Mesothelial cell of epicardium (in vitro differentiated cells): ENCODE measurements at regions not wholly inside any gene's neighbourhood (a gene's known extent, or its start where the extent isn't known, plus 50 kb on each side); places are given as distances from the start of the nearest gene placed in this dataset.

Source experiments
- DNase-seq, 2 experiments: peaks; one replicate each; pipeline ENCODE4 v3.0.0; 2021; ENCODE audit warnings: low spot score in 2 of 2; ENCODE audit not compliant: unreplicated experiment in 2 of 2
- H3K27ac Mint-ChIP-seq: 2 replicates; pipeline ENCODE4 v1.8.0; 2021; ENCODE audit warnings: mixed read lengths
- H3K27me3 Mint-ChIP-seq: 2 replicates; pipeline ENCODE4 v1.8.0; 2021; ENCODE audit warnings: low read depth, mixed read lengths
- H3K36me3 Mint-ChIP-seq: 2 replicates; pipeline ENCODE4 v1.8.0; 2021; ENCODE audit warnings: mixed read lengths
- H3K4me1 Mint-ChIP-seq: 2 replicates; pipeline ENCODE4 v1.8.0; 2021; ENCODE audit warnings: mixed read lengths
- H3K4me3 Mint-ChIP-seq: 2 replicates; pipeline ENCODE4 v1.8.0; 2021; ENCODE audit warnings: mild to moderate bottlenecking, moderate library complexity, mixed read lengths
- H3K9me3 Mint-ChIP-seq: 2 replicates; pipeline ENCODE4 v1.8.0; 2021; ENCODE audit warnings: mixed read lengths
- TF ChIP-seq, protein P1 (sequence below): fragments of 200-600 bp; sonication (generic); IDR thresholded peaks from one replicate; pipeline ENCODE4 v1.5.0; 2021; ENCODE audit warnings: antibody characterized with exemption; ENCODE audit not compliant: unreplicated experiment

DNA sequence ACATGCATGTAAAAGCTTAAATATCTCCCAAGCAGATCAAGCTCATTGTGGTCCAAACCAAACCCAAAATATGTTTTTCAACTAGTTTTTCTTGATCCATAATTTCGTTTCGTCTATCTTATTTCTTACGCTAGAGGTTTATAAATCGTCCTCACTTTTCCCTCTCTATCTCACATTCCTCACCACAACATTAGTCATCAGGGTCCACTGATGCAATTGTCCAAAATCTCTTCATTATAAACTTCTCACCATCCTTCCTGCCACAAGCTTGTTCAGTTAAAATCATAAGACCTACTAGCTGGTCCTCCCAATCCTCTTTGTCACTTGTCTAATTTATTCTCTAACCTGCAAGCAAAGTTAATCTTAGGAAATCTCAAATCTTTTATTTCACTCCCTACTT, 173.0 kb upstream of the PALMD start:
- no peak for DNase-seq
- H3K36me3 Mint-ChIP-seq = no peaks in the 10 kb centered on the region
- no peaks in the 10 kb centered on the region for H3K27me3 Mint-ChIP-seq
- no peak overlapping the region for H3K27ac Mint-ChIP-seq
- no peaks in the 10 kb centered on the region for H3K9me3 Mint-ChIP-seq
- H3K4me3 Mint-ChIP-seq = no peak overlapping the region
- TF ChIP-seq, protein P1, sequence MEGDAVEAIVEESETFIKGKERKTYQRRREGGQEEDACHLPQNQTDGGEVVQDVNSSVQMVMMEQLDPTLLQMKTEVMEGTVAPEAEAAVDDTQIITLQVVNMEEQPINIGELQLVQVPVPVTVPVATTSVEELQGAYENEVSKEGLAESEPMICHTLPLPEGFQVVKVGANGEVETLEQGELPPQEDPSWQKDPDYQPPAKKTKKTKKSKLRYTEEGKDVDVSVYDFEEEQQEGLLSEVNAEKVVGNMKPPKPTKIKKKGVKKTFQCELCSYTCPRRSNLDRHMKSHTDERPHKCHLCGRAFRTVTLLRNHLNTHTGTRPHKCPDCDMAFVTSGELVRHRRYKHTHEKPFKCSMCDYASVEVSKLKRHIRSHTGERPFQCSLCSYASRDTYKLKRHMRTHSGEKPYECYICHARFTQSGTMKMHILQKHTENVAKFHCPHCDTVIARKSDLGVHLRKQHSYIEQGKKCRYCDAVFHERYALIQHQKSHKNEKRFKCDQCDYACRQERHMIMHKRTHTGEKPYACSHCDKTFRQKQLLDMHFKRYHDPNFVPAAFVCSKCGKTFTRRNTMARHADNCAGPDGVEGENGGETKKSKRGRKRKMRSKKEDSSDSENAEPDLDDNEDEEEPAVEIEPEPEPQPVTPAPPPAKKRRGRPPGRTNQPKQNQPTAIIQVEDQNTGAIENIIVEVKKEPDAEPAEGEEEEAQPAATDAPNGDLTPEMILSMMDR = no peak
- peaks cover 7% of the 10 kb centered on the region for H3K4me1 Mint-ChIP-seq

DNA sequence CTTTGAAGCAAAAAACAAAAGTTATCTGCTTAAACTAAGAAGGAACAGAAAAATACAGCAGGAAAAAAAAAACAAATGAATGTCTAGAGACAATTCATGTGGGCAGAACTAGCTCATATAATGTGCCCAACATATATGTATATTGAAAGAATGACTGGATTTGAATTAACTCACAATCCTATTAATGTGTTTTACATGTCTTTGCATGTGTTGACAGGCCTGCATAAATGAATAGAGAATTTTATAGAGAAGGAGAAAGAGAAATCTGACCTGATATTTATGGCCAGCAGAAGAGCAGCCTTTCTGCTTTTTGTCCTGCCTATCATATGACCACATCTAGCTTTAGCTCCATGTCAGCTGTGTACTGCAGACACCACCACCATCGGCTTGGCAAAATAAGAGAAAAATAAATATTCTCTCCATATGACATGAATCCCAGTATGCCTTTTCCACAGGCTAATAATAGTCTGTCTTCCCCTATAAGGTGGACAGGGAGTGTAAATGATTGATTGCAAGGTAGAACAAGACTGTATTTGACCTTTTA, 171.5 kb upstream of the PALMD start:
- Mint-ChIP-seq H3K4me3 (no peak overlapping the region), H3K9me3 (peaks cover 9% of the 10 kb centered on the region), H3K4me1 (peaks cover 7% of the 10 kb centered on the region), H3K36me3 (no peaks in the 10 kb centered on the region), H3K27ac (no peak overlapping the region), H3K27me3 (no peaks in the 10 kb centered on the region)
- TF ChIP-seq, protein P1 = no peak
- DNase-seq = no peak

DNA sequence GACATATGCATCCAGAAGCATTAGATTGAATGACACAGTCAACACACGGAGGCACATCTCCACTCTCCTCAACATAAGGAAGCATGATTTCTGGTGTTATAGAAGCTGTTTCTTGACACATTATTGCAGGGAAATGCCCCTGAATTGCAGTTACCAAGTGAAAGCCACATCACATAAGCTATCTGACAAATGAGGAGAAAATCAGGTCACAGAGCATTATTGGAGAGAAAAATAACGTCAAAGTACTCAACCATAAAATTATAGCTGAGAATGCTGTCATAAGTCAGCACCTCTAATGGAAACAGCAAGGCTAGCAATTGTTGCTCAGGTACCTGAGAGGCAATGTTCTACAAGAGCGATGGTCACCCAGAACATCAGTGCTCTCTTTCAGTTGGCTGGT, 169.9 kb upstream of the PALMD start:
- Mint-ChIP-seq H3K27ac (no peak overlapping the region), H3K4me3 (no peak overlapping the region), H3K9me3 (peaks cover 9% of the 10 kb centered on the region), H3K4me1 (peaks cover 3% of the 10 kb centered on the region), H3K36me3 (no peaks in the 10 kb centered on the region), H3K27me3 (no peaks in the 10 kb centered on the region)
- DNase-seq = no peak
- TF ChIP-seq, protein P1 = no peak

DNA sequence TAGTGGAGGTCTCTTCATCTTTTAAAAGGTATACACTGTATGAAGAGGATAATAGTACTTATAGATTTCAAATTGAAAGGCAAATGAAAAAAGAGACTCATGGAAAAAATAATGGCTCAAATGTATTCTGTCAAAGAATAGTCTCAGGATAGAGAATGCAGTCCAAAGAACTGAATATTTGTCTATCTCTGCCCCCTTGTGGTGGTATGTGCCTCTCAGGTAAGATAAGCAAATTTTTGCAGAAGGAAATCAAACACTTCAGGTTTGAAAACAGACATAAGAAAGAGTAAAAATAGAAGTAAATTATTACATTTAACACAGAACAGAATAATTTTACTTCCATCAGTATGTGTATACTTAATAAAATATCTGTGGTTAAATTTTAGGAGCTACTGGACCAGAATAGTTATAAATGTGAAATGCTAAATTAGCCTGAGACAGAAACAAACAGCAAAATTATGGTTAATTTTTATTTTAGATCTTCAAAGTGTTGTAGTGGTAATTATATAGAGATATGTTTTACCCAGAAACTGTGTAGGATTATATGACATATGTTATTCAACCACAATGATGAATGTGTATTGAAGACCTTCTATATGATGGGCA, 164.4 kb upstream of the PALMD start:
- no peak overlapping the region for H3K4me3 Mint-ChIP-seq
- no peaks in the 10 kb centered on the region for H3K4me1 Mint-ChIP-seq
- no peaks in the 10 kb centered on the region for H3K36me3 Mint-ChIP-seq
- peaks cover 9% of the 10 kb centered on the region for H3K9me3 Mint-ChIP-seq
- no peak overlapping the region for H3K27ac Mint-ChIP-seq
- TF ChIP-seq, protein P1 = peak; percentile 85
- no peaks in the 10 kb centered on the region for H3K27me3 Mint-ChIP-seq
- peak in 1 of 2 experiments; percentile 41 for DNase-seq

DNA sequence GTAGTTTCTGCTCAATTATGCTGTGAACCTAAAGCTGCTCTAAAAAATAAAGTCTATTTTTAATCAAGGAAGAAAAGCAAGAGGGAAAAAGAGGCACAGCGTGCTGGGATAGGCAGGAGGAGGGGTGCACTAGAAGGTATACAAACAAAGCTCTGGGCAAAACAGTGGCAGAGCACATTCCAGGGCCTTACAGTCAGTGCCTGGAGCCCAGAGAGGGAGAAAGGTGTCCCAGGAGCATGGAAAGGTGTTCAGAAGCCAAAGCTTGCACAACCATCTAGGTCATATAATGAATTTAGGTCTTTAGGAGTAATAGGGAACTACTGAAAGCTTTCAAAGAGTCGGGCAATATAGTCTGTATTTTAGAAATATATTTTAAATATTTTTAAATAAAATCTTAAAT, 163.6 kb upstream of the PALMD start:
- Mint-ChIP-seq H3K27ac (no peak overlapping the region), H3K9me3 (peaks cover 9% of the 10 kb centered on the region), H3K36me3 (no peaks in the 10 kb centered on the region), H3K27me3 (no peaks in the 10 kb centered on the region), H3K4me1 (no peaks in the 10 kb centered on the region), H3K4me3 (no peak overlapping the region)
- TF ChIP-seq, protein P1 = no peak
- DNase-seq = no peak
